ENCODE measurements at regions not wholly inside any gene's neighbourhood (a gene's known extent, or its start where the extent isn't known, plus 50 kb on each side); places are given as distances from the start of the nearest gene placed in this dataset.

GRCh38 chr6:147150293-147150692 lies 53.9 kb upstream of the STXBP5 start:
- FAIRE-seq (no peak), DNase-seq (ENCODE audit: low spot score) (no peak), ATAC-seq (no peak)
- no peaks in the 10 kb centered on the region; a peak in 1 of 5 replicates for H3K27me3 ChIP-seq (ENCODE audit: control insufficient read depth in 1 of 2, insufficient read depth in 2 of 2, low read length in 2 of 2)
- no peak for TF ChIP-seq ZNF639 (CRISPR knock-in tag; conservative IDR thresholded peaks at IDR 0.05)
- no peak for TF ChIP-seq PLRG1 (conservative IDR thresholded peaks at IDR 0.05)
- no peak for TF ChIP-seq HNRNPL (IDR thresholded peaks at IDR 0.05; ENCODE audit: low read depth, low read length)
- no peak for TF ChIP-seq HNF4G (IDR thresholded peaks at IDR 0.05; ENCODE audit: borderline replicate concordance, low read depth, low read length)
- TF ChIP-seq HNF4G (CRISPR knock-in tag; IDR thresholded peaks at IDR 0.05; ENCODE audit: borderline replicate concordance, low read depth), result no peak
- no peak for TF ChIP-seq ZBTB3 (CRISPR knock-in tag; IDR thresholded peaks at IDR 0.05; ENCODE audit: borderline replicate concordance, low read depth)
- H3K9ac ChIP-seq (ENCODE audit: insufficient read depth, low read depth, low read length), result no peak overlapping the region
- no peak overlapping the region for H3K4me2 ChIP-seq (ENCODE audit: low read depth, low read length)
- in situ Hi-C loops (cut with HindIII; ENCODE audit: extremely low pct_ligation_motif_present, low pct_unique_long_range_greater_than_20kb), result no loop called here
- no peaks in the 10 kb centered on the region for H3K36me3 ChIP-seq (replicated peaks in 1 of 2; ENCODE audit: control insufficient read depth in 1 of 2, insufficient read depth in 2 of 2, low read length in 2 of 2)
- no peak overlapping the region for H2AFZ ChIP-seq (ENCODE audit: low read length)
- H3K4me1 ChIP-seq (ENCODE audit: insufficient read depth, low read length), result no peaks in the 10 kb centered on the region
- H3K27ac ChIP-seq (ENCODE audit: extremely low read length, insufficient read depth, low read length), result no peak overlapping the region
- H4K20me1 ChIP-seq (ENCODE audit: insufficient read depth, low read length), result no peaks in the 10 kb centered on the region
- H3K4me3 ChIP-seq (replicated peaks in 1 of 3; ENCODE audit: insufficient read depth in 1 of 3, low read depth in 2 of 3, low read length in 3 of 3), result no peak overlapping the region
- H3K79me2 ChIP-seq (ENCODE audit: insufficient read depth, low read length), result no peaks in the 10 kb centered on the region
- POLR2A ChIA-PET, result no interaction called here
- intact Hi-C loops (cut with micrococcal nuclease; ENCODE audit: unreplicated experiment), result no loop called here
- H3K9me3 ChIP-seq (ENCODE audit: low read length), result no peaks in the 10 kb centered on the region
- 6% methylated on average over 1 of the region's 1 CpG for WGBS (ENCODE audit: low lambda C conversion rate)
- BruUV-seq (replicated peaks), result no TSS peak
- CTCF ChIA-PET (ENCODE audit: low intra/inter-chr PET ratio, low total read pairs), result no interaction called here
